ENCODE measurements at regions not wholly inside any gene's neighbourhood (a gene's known extent, or its start where the extent isn't known, plus 50 kb on each side); places are given as distances from the start of the nearest gene placed in this dataset.

DNA sequence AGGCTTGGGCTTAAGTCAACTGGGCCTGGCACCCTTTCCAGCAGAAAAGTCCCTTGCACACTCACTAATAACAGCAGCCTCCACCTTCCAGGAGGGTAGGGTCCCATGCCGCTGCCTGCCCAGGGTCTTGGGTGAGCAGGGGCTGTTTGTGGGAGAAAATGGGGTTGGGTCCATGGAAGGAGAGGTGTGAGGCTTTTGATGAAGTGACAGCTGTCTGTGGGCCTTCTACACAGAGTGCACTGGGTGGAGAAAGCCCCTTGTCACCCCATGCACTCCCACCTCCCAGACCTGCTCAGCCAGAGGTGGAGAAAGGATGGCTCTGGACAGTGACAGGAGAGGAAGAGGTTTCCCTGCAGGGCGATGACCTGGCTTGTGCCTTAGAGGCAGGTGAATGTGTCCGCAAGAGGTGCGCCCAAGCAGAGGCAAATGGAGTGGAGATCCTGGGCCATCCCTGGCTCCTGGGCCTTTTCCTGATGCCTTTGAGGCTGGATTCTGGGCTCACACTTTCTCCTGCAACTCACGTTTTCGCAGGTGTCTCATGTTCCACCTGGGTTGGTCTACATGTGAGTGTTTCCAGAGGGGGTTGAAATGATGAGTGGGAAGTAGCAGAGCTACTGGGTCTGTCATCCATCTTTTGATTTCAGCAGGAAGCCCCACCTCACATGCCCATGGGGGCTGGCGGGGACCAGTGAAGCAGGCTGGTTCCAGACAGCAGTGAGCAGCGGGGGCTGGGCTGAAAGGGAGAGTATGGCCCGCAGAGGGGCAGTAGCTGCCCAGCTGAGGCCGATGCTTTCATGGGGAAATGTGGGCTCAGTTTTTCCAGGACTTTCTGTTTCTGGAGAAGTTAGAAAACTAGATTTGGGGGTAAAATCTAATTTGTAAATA is 85.2 kb upstream of the PRR23E start:
- TF ChIP-seq CTCF (IDR thresholded peaks at IDR 0.05), result no peak
- H3K27me3 ChIP-seq, result no peaks in the 10 kb centered on the region
- H3K27ac ChIP-seq, result no peak overlapping the region
- H3K9me3 ChIP-seq, result peaks cover 0 to 17% of the 10 kb centered on the region in 2 donors
- DNase-seq (ENCODE audit: low spot score), result no peak
- H3K4me1 ChIP-seq, result no peaks in the 10 kb centered on the region
- H3K36me3 ChIP-seq, result no peaks in the 10 kb centered on the region
- H3K4me3 ChIP-seq, result no peak overlapping the region

GRCh38 chr3:127108796-127109195 is 84.1 kb upstream of the PRR23E start:
- no peak for DNase-seq (ENCODE audit: low spot score)
- no peak for TF ChIP-seq CTCF (IDR thresholded peaks at IDR 0.05)

DNA sequence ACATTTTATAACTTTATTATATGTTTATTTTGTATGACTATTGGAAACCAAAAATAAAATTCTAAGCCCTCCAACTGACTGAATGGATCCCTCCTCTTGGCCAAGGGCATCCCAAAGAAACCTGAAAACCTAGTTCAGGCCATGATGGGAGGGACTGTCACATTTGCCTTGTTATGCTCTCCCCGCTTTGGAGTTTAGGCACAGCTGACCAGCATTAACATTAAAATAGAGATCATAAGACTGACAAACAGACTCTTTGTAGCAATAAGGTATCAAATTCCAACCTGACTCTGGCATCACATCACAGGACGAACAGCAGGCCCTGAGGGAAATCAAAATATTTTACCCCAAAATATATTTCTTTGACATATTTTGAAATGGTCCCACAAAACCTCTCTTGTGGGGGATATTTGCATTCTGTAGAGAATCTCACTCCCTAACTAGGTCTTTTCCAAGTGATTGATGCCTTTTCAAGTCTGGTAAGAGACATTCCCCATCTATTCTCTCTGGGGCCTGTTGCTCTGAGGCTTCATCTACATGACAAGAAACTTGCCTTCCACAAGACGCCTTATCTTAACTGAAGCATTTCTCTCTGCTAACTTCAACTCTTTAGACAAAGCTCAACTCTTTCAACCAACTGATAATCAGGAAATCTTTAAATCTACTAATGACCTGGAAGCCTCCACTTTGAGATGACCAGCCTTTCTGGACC is 81.8 kb upstream of the PRR23E start:
- no peak for DNase-seq (ENCODE audit: low spot score)
- H3K4me3 ChIP-seq, result no peak overlapping the region
- TF ChIP-seq CTCF (IDR thresholded peaks at IDR 0.05), result no peak

More at GRCh38 chr3:127108796-127109195, 84.1 kb upstream of the PRR23E start:
- no peaks in the 10 kb centered on the region for H3K4me1 ChIP-seq
- H3K27me3 ChIP-seq, result no peaks in the 10 kb centered on the region
- no peak overlapping the region for H3K27ac ChIP-seq
- H3K9me3 ChIP-seq, result peaks cover 0 to 25% of the 10 kb centered on the region in 2 donors
- no peak overlapping the region for H3K4me3 ChIP-seq
- H3K36me3 ChIP-seq, result no peaks in the 10 kb centered on the region

DNA sequence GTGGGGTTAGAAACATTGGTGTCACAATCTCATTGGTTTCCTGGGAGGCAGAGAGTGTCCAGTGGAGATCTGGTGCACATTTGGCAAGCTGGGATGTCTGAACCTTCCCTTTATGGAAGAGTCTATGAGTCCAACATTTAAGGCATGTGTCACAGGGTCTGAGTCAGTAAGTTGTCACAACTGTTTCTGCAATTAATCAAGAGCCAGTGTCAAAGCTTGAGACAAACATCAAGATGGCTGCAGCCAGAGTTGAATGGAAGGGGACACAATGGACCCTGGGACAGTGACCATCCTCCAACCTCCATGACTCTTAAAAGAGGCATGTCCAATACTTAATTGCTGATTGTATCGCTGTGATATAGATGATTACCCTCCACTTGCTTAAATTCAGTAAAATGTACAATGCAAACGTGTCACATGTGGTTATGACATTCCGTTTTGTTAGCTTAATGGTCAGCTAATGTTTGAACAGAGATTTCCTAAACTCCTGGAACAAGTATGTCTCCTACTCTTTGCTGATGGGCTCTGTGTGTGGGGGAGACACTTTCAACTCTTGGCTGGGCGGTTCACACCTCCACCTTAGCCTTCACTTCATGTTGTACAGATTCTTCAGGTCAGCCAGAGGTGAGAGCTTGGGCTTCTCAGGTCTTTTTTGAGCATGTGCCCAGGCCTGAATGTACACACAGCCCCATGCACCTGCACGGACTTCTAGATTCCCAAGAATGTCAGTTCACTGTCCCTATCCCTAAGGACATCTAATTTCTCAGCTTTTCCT is 79.9 kb upstream of the PRR23E start:
- no peaks in the 10 kb centered on the region for H3K36me3 ChIP-seq

More for the DNA sequence above, 81.8 kb upstream of the PRR23E start:
- no peaks in the 10 kb centered on the region for H3K4me1 ChIP-seq
- peaks cover 0 to 25% of the 10 kb centered on the region in 2 donors for H3K9me3 ChIP-seq
- H3K27me3 ChIP-seq, result no peaks in the 10 kb centered on the region
- H3K27ac ChIP-seq, result no peak overlapping the region
- H3K36me3 ChIP-seq, result no peaks in the 10 kb centered on the region

DNA sequence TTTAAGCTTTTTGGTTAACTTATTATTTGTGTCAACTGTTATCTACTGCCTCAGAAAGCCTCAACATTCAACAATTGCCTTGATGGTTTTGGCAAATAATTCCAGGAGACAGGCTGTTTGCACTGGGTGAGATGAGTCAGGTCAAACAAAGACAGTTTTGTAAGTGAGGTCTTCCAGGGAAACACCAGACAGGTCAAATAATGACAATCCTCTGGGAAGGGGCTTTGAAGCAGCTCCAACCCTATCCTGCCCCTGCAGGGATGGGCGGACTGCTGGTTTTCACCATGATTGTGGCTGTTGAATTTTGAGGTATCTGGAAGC is 79.4 kb upstream of the PRR23E start:
- Histone ChIP-seq H3K27me3 (no peaks in the 10 kb centered on the region), H3K36me3 (no peaks in the 10 kb centered on the region), H3K4me1 (no peaks in the 10 kb centered on the region), H3K27ac (no peak overlapping the region), H3K9me3 (peaks cover 0 to 25% of the 10 kb centered on the region in 2 donors), H3K4me3 (no peak overlapping the region)
- TF ChIP-seq CTCF (IDR thresholded peaks at IDR 0.05), result no peak
- no peak for DNase-seq (ENCODE audit: low spot score)

More for the DNA sequence above, 79.9 kb upstream of the PRR23E start:
- peaks cover 0 to 25% of the 10 kb centered on the region in 2 donors for H3K9me3 ChIP-seq
- no peak overlapping the region for H3K4me3 ChIP-seq
- no peak overlapping the region for H3K27ac ChIP-seq
- H3K27me3 ChIP-seq, result no peaks in the 10 kb centered on the region
- TF ChIP-seq CTCF (IDR thresholded peaks at IDR 0.05), result no peak
- no peaks in the 10 kb centered on the region for H3K4me1 ChIP-seq
- DNase-seq (ENCODE audit: low spot score), result no peak

All from right atrium auricular region (tissue), 2 donors.